ENCODE measurements at regions not wholly inside any gene's neighbourhood (a gene's known extent, or its start where the extent isn't known, plus 50 kb on each side); places are given as distances from the start of the nearest gene placed in this dataset.

DNA sequence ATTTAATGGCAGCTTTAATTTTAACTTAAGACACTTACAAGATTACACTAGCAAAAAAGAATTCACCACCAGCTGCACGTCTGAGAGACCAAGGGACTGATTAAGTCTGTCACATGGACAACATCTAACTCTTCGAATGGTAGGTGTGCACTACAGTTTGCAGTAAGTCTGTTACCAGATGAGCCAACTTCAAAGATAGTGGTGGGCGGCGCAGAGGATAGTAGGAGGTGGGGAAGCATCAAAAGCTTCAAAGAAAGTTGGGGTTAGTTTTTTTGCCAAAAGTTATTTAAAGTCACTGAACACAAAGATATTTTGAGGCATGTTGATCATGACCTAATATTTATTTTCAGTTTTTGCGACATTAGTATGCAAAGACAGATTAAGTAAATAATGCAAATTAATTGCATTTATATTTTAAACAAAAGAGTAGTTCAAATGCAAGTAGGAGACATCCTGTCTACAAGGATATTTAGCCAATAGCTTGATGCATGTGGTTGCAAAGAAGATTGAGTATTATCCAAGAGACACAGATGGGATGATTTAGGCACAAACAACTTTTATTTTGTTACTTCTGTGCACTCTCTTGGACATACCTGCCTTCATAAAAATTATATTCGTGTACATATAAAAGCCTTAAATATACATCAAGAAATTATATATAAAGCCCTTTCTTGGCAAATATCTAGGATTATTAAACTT lies 327.7 kb downstream of the BMP4 start:
- FAIRE-seq (no peak), DNase-seq (ENCODE audit: low read depth, low spot score) (no peak)
- H3K36me3 ChIP-seq (ENCODE audit: control insufficient read depth in 2 of 2, extremely low read depth in 1 of 2, insufficient read depth in 2 of 2, low read length in 2 of 2): no peaks in the 10 kb centered on the region
- no peaks in the 10 kb centered on the region for H3K9me1 ChIP-seq (ENCODE audit: control insufficient read depth, extremely low read depth, insufficient read depth, low read length)
- H2AFZ ChIP-seq (ENCODE audit: control insufficient read depth, low read length): no peak overlapping the region
- no peaks in the 10 kb centered on the region for H3K4me1 ChIP-seq (ENCODE audit: control insufficient read depth, extremely low read depth, insufficient read depth, low read length)
- dilution Hi-C loops (cut with MboI; ENCODE audit: extremely low pct_ligation_motif_present, low sequenced_read_pairs): no loop called here
- no peaks in the 10 kb centered on the region for H3K9me3 ChIP-seq (ENCODE audit: control insufficient read depth, low read depth, low read length)
- no peaks in the 10 kb centered on the region for H4K20me1 ChIP-seq (ENCODE audit: control insufficient read depth, extremely low read depth, insufficient read depth, low read length)
- no peak for TF ChIP-seq EZH2 (IDR thresholded peaks at IDR 0.05; ENCODE audit: low read length)
- TF ChIP-seq, protein P1, sequence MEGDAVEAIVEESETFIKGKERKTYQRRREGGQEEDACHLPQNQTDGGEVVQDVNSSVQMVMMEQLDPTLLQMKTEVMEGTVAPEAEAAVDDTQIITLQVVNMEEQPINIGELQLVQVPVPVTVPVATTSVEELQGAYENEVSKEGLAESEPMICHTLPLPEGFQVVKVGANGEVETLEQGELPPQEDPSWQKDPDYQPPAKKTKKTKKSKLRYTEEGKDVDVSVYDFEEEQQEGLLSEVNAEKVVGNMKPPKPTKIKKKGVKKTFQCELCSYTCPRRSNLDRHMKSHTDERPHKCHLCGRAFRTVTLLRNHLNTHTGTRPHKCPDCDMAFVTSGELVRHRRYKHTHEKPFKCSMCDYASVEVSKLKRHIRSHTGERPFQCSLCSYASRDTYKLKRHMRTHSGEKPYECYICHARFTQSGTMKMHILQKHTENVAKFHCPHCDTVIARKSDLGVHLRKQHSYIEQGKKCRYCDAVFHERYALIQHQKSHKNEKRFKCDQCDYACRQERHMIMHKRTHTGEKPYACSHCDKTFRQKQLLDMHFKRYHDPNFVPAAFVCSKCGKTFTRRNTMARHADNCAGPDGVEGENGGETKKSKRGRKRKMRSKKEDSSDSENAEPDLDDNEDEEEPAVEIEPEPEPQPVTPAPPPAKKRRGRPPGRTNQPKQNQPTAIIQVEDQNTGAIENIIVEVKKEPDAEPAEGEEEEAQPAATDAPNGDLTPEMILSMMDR (optimal IDR thresholded peaks at IDR 0.05 in 1 of 3, IDR thresholded peaks at IDR 0.05 in 1 of 3, conservative IDR thresholded peaks at IDR 0.05 in 1 of 3; ENCODE audit: extremely low read depth in 1 of 3, insufficient read depth in 2 of 3, low read length in 3 of 3): no peak
- peaks cover 7% of the 10 kb centered on the region for H3K27me3 ChIP-seq (ENCODE audit: control insufficient read depth, extremely low read depth, insufficient read depth, low read length)
- no peak overlapping the region for H3K4me2 ChIP-seq (ENCODE audit: control insufficient read depth, extremely low read depth, insufficient read depth, low read depth, low read length)
- H3K79me2 ChIP-seq (ENCODE audit: control insufficient read depth, insufficient read depth, low read length): no peaks in the 10 kb centered on the region
- H3K27ac ChIP-seq (ENCODE audit: control insufficient read depth, insufficient read depth, low read length): no peak overlapping the region
- no peak overlapping the region for H3K4me3 ChIP-seq (ENCODE audit: control insufficient read depth in 2 of 3, extremely low read depth in 1 of 3, insufficient read depth in 2 of 3, low read depth in 1 of 3, low read length in 3 of 3)
- H3K9ac ChIP-seq (ENCODE audit: control insufficient read depth, extremely low read depth, insufficient read depth, low read length): no peak overlapping the region

DNA sequence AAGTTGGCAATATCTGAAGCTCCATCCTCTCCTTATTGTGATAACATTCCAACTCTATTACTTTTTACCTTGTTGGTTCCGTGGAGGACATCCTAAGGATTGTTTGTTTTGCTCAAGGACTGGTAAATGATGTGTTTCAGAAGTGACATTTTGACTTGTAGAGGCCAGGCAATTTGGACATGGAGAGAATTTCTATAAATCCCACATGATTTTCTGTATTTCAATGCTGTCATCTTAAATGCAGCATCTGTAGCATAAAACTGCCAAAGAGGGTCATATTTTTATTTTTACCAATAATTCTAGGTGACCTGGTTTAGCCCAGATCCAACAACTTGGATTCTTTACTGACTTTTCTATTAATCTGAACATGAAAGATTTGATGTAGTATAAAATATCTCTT lies 328.4 kb downstream of the BMP4 start:
- Histone ChIP-seq H3K4me1 (ENCODE audit: control insufficient read depth, extremely low read depth, insufficient read depth, low read length) (no peaks in the 10 kb centered on the region), H2AFZ (ENCODE audit: control insufficient read depth, low read length) (no peak overlapping the region), H3K36me3 (ENCODE audit: control insufficient read depth in 2 of 2, extremely low read depth in 1 of 2, insufficient read depth in 2 of 2, low read length in 2 of 2) (no peaks in the 10 kb centered on the region), H4K20me1 (ENCODE audit: control insufficient read depth, extremely low read depth, insufficient read depth, low read length) (no peaks in the 10 kb centered on the region), H3K27me3 (ENCODE audit: control insufficient read depth, extremely low read depth, insufficient read depth, low read length) (peaks cover 6% of the 10 kb centered on the region), H3K9me3 (ENCODE audit: control insufficient read depth, low read depth, low read length) (no peaks in the 10 kb centered on the region), H3K4me2 (ENCODE audit: control insufficient read depth, extremely low read depth, insufficient read depth, low read depth, low read length) (no peak overlapping the region), H3K9ac (ENCODE audit: control insufficient read depth, extremely low read depth, insufficient read depth, low read length) (no peak overlapping the region), H3K4me3 (ENCODE audit: control insufficient read depth in 2 of 3, extremely low read depth in 1 of 3, insufficient read depth in 2 of 3, low read depth in 1 of 3, low read length in 3 of 3) (no peak overlapping the region), H3K79me2 (ENCODE audit: control insufficient read depth, insufficient read depth, low read length) (no peaks in the 10 kb centered on the region), H3K9me1 (ENCODE audit: control insufficient read depth, extremely low read depth, insufficient read depth, low read length) (no peaks in the 10 kb centered on the region), H3K27ac (ENCODE audit: control insufficient read depth, insufficient read depth, low read length) (no peak overlapping the region)
- no peak for DNase-seq (ENCODE audit: low read depth, low spot score)
- no peak for FAIRE-seq
- dilution Hi-C loops (cut with MboI; ENCODE audit: extremely low pct_ligation_motif_present, low sequenced_read_pairs): no loop called here
- TF ChIP-seq EZH2 (IDR thresholded peaks at IDR 0.05; ENCODE audit: low read length): no peak
- TF ChIP-seq, protein P1 (optimal IDR thresholded peaks at IDR 0.05 in 1 of 3, IDR thresholded peaks at IDR 0.05 in 1 of 3, conservative IDR thresholded peaks at IDR 0.05 in 1 of 3; ENCODE audit: extremely low read depth in 1 of 3, insufficient read depth in 2 of 3, low read length in 3 of 3): no peak

All from keratinocyte (primary cell).